ENCODE measurements at regions not wholly inside any gene's neighbourhood (a gene's known extent, or its start where the extent isn't known, plus 50 kb on each side); places are given as distances from the start of the nearest gene placed in this dataset.

- DNase-seq (ENCODE audit: low spot score) (no peak), ATAC-seq (no peak), FAIRE-seq (no peak)
- Histone ChIP-seq H3K27ac (ENCODE audit: extremely low read length, insufficient read depth, low read length) (no peak overlapping the region), H3K4me2 (ENCODE audit: low read depth, low read length) (no peak overlapping the region), H3K9ac (ENCODE audit: insufficient read depth, low read depth, low read length) (no peak overlapping the region), H3K4me1 (ENCODE audit: insufficient read depth, low read length) (no peaks in the 10 kb centered on the region), H3K4me3 (replicated peaks in 1 of 3; ENCODE audit: insufficient read depth in 1 of 3, low read depth in 2 of 3, low read length in 3 of 3) (no peak overlapping the region), H4K20me1 (ENCODE audit: insufficient read depth, low read length) (no peaks in the 10 kb centered on the region), H3K79me2 (ENCODE audit: insufficient read depth, low read length) (no peaks in the 10 kb centered on the region), H3K27me3 (ENCODE audit: control insufficient read depth in 1 of 2, insufficient read depth in 2 of 2, low read length in 2 of 2) (no peaks in the 10 kb centered on the region; a peak in 1 of 5 replicates), H3K9me3 (ENCODE audit: low read length) (no peaks in the 10 kb centered on the region), H2AFZ (ENCODE audit: low read length) (no peak overlapping the region), H3K36me3 (replicated peaks in 1 of 2; ENCODE audit: control insufficient read depth in 1 of 2, insufficient read depth in 2 of 2, low read length in 2 of 2) (no peaks in the 10 kb centered on the region)
- ChIA-PET CTCF (ENCODE audit: low intra/inter-chr PET ratio, low total read pairs) (no interaction called here), POLR2A (no interaction called here)
- intact Hi-C loops (cut with micrococcal nuclease; ENCODE audit: unreplicated experiment): no loop called here
- TF ChIP-seq TEAD2 (CRISPR knock-in tag; IDR thresholded peaks at IDR 0.05) (no peak), ZFYVE20 (CRISPR knock-in tag; IDR thresholded peaks at IDR 0.05; ENCODE audit: borderline replicate concordance, low read depth) (no peak), FOXK2 (IDR thresholded peaks at IDR 0.05) (no peak), HMGXB3 (CRISPR knock-in tag; IDR thresholded peaks at IDR 0.05; ENCODE audit: borderline replicate concordance) (no peak), FLYWCH1 (CRISPR knock-in tag; IDR thresholded peaks at IDR 0.05) (no peak), SMAD3 (CRISPR knock-in tag; IDR thresholded peaks at IDR 0.05) (no peak), NFRKB (IDR thresholded peaks at IDR 0.05) (no peak), GMEB1 (CRISPR knock-in tag; IDR thresholded peaks at IDR 0.05; ENCODE audit: borderline replicate concordance) (no peak)
- 4% methylated on average over 5 of the region's 5 CpGs for WGBS (ENCODE audit: low lambda C conversion rate)
- no TSS peak for BruUV-seq (replicated peaks)
- in situ Hi-C loops (cut with HindIII; ENCODE audit: extremely low pct_ligation_motif_present, low pct_unique_long_range_greater_than_20kb): no loop called here
Observed at GRCh38 chr5:167308466-167308865, 983.0 kb upstream of the WWC1 start.
